Hepatocyte (in vitro differentiated cells): ENCODE measurements at regions not wholly inside any gene's neighbourhood (a gene's known extent, or its start where the extent isn't known, plus 50 kb on each side); places are given as distances from the start of the nearest gene placed in this dataset.

ENCODE experiments used
- CTCF ChIP-seq: fragments of 200-600 bp; sonication (generic); IDR thresholded peaks from 2 replicates; pipeline ENCODE4 v1.5.1; 2016; ENCODE audit warnings: antibody characterized with exemption, mild to moderate bottlenecking; ENCODE audit not compliant: poor library complexity
- EZH2phosphoT487 ChIP-seq: fragments of 200-600 bp; sonication (generic); IDR thresholded peaks from one replicate; pipeline ENCODE4 v1.6.1; 2018; ENCODE audit warnings: antibody characterized with exemption, mild to moderate bottlenecking, low read depth, moderate library complexity; ENCODE audit not compliant: unreplicated experiment, severe bottlenecking

- TF ChIP-seq EZH2phosphoT487 (no peak), CTCF (no peak)
These were observed 226.3 kb upstream of the ADGRL4 start for GRCh38 chr1:79232818-79233217.
